Mucosa of rectum (tissue), 2 donors: ENCODE measurements at regions not wholly inside any gene's neighbourhood (a gene's known extent, or its start where the extent isn't known, plus 50 kb on each side); places are given as distances from the start of the nearest gene placed in this dataset.

ENCODE experiments used
- H3K27ac ChIP-seq, 2 donors: one replicate each; pipeline ENCODE4 v1.7.0; 2013; ENCODE audit warnings: inconsistent platforms in 2 of 2, low read depth in 2 of 2, low read length in 2 of 2
- H3K27me3 ChIP-seq, 2 donors: one replicate each; pipeline ENCODE4 v1.7.0; 2013; ENCODE audit warnings: low read length in 2 of 2; ENCODE audit not compliant: control insufficient read depth in 2 of 2, insufficient read depth in 2 of 2
- H3K36me3 ChIP-seq, 2 donors: one replicate each; pipeline ENCODE4 v1.7.0; 2013; ENCODE audit warnings: low read length in 2 of 2; ENCODE audit not compliant: control insufficient read depth in 2 of 2, insufficient read depth in 2 of 2
- H3K4me1 ChIP-seq, 2 donors: one replicate each; pipeline ENCODE4 v1.7.0; 2013; ENCODE audit warnings: low read length in 2 of 2, mild to moderate bottlenecking in 1 of 2; ENCODE audit not compliant: control insufficient read depth in 2 of 2, insufficient read depth in 2 of 2
- H3K4me3 ChIP-seq, 2 donors: one replicate each; pipeline ENCODE4 v1.7.0; 2013; ENCODE audit warnings: low read length in 2 of 2
- H3K9ac ChIP-seq, 2 donors: one replicate each; pipeline ENCODE4 v1.7.0; 2013; ENCODE audit warnings: low read length in 2 of 2, low read depth in 1 of 2, mild to moderate bottlenecking in 1 of 2
- H3K9me3 ChIP-seq, 2 donors: one replicate each; pipeline ENCODE4 v1.7.0; 2013; ENCODE audit warnings: low read length in 2 of 2; ENCODE audit not compliant: control insufficient read depth in 2 of 2
- donor health status: healthy.
- donor health status: Normal muscosa, but diverticular disease.

DNA sequence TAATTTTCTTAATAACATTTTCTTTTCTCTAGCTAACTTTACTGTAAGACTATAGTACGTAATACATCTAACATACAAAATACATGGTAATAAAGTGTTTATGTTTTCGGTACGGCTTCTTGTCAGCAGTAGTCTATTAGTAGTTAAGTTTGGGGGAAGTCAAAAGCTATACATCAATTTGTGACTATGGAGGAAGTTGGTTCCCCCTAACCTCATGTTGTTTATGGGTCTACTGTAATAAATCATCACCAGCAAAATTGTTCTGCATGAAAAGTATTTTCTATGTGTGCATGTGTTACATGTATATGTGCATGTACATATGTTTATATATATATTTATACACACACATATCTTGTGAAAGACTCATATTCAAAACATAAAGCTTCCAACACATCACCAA, 303.0 kb downstream of the TRIB2 start:
- Histone ChIP-seq H3K27ac (no peak overlapping the region), H3K36me3 (no peaks in the 10 kb centered on the region), H3K4me3 (no peak overlapping the region), H3K4me1 (no peaks in the 10 kb centered on the region), H3K9me3 (no peaks in the 10 kb centered on the region), H3K9ac (no peak overlapping the region), H3K27me3 (no peaks in the 10 kb centered on the region)

DNA sequence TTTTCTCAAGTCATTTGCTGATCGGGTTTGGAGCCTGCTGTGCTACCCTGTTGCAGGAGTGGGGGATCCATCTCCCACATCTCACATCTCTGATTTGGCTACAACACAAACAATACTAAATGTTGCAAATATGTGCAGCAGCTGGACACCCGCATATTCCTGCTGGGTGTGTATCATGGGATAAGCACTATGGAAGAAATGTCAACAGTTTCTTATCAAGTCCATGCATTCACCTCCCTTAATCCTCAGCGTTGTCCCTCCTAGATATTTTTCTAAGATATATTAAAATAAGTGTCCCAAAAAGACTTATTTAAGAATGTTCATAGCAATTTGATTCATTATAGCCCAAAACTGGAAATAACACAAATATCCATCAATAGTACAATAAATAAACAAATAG, 303.7 kb downstream of the TRIB2 start:
- Histone ChIP-seq H3K9ac (no peak overlapping the region), H3K4me3 (no peak overlapping the region), H3K36me3 (no peaks in the 10 kb centered on the region), H3K4me1 (no peaks in the 10 kb centered on the region), H3K27ac (no peak overlapping the region), H3K27me3 (no peaks in the 10 kb centered on the region), H3K9me3 (no peaks in the 10 kb centered on the region)

GRCh38 chr2:13021470-13021957, 304.8 kb downstream of the TRIB2 start:
- H3K4me3 ChIP-seq: no peak overlapping the region
- no peaks in the 10 kb centered on the region for H3K9me3 ChIP-seq
- no peak overlapping the region for H3K9ac ChIP-seq
- H3K27ac ChIP-seq: no peak overlapping the region
- no peaks in the 10 kb centered on the region for H3K27me3 ChIP-seq
- no peaks in the 10 kb centered on the region for H3K36me3 ChIP-seq
- no peaks in the 10 kb centered on the region for H3K4me1 ChIP-seq

DNA sequence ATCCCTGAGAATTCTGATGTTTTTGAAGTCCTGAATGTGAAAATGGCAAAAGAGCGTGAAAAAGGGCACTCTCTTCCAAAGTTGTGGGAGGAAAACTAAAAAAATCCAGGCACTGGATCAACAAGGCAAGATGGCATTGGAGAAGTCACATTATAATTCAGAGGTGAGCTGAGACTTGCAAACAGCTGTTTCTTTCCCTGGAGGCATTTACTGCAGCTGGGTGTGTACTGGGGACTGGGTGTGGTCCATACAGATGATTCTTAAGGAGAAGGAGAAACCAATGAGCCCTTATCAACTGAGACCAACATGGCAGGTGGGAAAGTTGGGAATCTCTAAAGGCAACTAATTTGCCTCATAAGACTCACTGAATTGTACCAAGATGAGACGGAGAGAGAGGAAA, 313.9 kb downstream of the TRIB2 start:
- H3K9ac ChIP-seq: no peak overlapping the region
- no peaks in the 10 kb centered on the region for H3K9me3 ChIP-seq
- no peak overlapping the region for H3K4me3 ChIP-seq
- no peak overlapping the region for H3K27ac ChIP-seq
- no peaks in the 10 kb centered on the region for H3K27me3 ChIP-seq
- no peaks in the 10 kb centered on the region for H3K4me1 ChIP-seq
- no peaks in the 10 kb centered on the region for H3K36me3 ChIP-seq

GRCh38 chr2:13034861-13035260, 318.1 kb downstream of the TRIB2 start:
- Histone ChIP-seq H3K4me3 (no peak overlapping the region), H3K9ac (no peak overlapping the region), H3K4me1 (no peaks in the 10 kb centered on the region), H3K36me3 (no peaks in the 10 kb centered on the region), H3K27ac (no peak overlapping the region), H3K9me3 (no peaks in the 10 kb centered on the region), H3K27me3 (no peaks in the 10 kb centered on the region)

GRCh38 chr2:13035866-13036265, 319.1 kb downstream of the TRIB2 start:
- Histone ChIP-seq H3K27ac (no peak overlapping the region), H3K9me3 (no peaks in the 10 kb centered on the region), H3K36me3 (no peaks in the 10 kb centered on the region), H3K4me3 (no peak overlapping the region), H3K27me3 (no peaks in the 10 kb centered on the region), H3K4me1 (no peaks in the 10 kb centered on the region), H3K9ac (no peak overlapping the region)

- Histone ChIP-seq H3K36me3 (no peaks in the 10 kb centered on the region), H3K4me1 (no peaks in the 10 kb centered on the region), H3K27me3 (no peaks in the 10 kb centered on the region), H3K9me3 (no peaks in the 10 kb centered on the region), H3K4me3 (no peak overlapping the region), H3K27ac (no peak overlapping the region), H3K9ac (no peak overlapping the region)
These were observed 323.3 kb downstream of the TRIB2 start for GRCh38 chr2:13040043-13040442.

DNA sequence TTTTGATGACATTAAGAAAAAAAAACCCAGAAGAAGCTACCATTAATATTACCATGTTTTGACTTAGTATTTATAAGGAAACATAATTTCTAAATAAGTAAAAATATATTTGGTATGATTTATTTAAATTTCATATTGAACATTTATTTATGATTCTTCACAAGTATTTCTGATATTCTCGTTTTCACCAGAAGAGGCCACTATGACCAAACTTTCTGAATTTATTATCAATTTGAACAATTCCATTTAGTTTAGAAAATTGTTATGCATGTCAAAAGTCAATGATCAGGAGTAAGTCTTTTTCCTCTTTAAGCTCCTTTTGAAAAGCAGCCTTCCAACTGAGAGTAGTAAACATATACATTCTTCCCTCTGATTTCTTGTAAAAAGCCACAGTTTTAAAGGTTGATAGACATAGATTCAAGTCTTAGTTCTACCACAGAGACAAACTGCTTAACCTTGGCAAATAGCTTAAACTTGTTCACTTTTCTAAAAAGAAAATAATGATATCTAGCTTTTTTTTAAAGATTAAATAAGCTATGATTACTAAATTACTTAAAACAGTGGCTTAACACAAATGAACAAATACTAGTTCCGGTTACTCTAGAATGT, 329.9 kb downstream of the TRIB2 start:
- no peak overlapping the region for H3K27ac ChIP-seq
- no peaks in the 10 kb centered on the region for H3K9me3 ChIP-seq
- H3K36me3 ChIP-seq: no peaks in the 10 kb centered on the region
- H3K9ac ChIP-seq: no peak overlapping the region
- H3K4me3 ChIP-seq: no peak overlapping the region
- no peaks in the 10 kb centered on the region for H3K27me3 ChIP-seq
- no peaks in the 10 kb centered on the region for H3K4me1 ChIP-seq

DNA sequence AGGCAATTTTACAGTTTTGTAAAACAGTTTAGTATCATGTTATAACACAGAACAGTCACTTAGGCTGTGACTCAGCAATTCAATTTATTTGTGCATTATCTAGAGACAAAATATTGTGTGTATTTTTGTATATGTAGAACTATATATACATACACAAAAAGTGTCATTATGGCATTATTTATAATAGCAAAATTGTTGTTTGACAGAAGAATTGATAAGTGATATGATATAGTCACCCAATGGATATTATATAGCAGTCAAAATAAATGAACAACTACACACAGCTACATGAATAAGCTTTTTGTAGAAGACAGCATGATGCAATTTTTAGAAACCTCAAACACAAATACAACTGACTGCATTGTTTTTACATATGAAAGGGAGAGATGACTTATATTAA, 334.0 kb downstream of the TRIB2 start:
- H3K36me3 ChIP-seq: no peaks in the 10 kb centered on the region
- no peaks in the 10 kb centered on the region for H3K4me1 ChIP-seq
- H3K27ac ChIP-seq: no peak overlapping the region
- H3K9me3 ChIP-seq: no peaks in the 10 kb centered on the region
- no peaks in the 10 kb centered on the region for H3K27me3 ChIP-seq
- H3K4me3 ChIP-seq: no peak overlapping the region
- H3K9ac ChIP-seq: no peak overlapping the region

DNA sequence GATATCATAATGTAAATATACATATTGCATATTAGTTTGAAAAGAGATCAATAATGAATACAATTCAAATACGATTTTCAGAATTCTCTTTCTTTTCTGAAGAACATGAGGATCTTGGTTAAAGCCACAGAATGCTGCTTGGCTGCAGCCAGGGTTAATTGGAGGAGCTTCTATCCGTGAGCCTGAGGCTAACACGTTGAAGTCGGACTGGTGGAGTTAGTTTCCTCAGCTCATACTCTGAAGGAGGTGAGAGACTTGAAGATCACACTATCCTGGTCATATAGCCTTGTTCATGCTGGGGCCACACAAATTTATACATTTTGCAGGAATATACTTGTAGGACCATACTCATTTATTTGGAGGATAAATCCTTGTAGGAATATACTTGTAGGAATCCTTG, 335.8 kb downstream of the TRIB2 start:
- Histone ChIP-seq H3K36me3 (no peaks in the 10 kb centered on the region), H3K9ac (no peak overlapping the region), H3K9me3 (no peaks in the 10 kb centered on the region), H3K4me1 (no peaks in the 10 kb centered on the region), H3K27ac (no peak overlapping the region), H3K4me3 (no peak overlapping the region), H3K27me3 (no peaks in the 10 kb centered on the region)
